Fibroblast of skin of right quadriceps (primary cell): ENCODE measurements at regions not wholly inside any gene's neighbourhood (a gene's known extent, or its start where the extent isn't known, plus 50 kb on each side); places are given as distances from the start of the nearest gene placed in this dataset.
A peak's percentile ranks its signal among the peaks of the same experiment; 100 is the strongest.
"Not testable (repeated sequence)": the region's sequence is repeated elsewhere in the genome, so short reads cannot be mapped to it uniquely, and the experiment has no call there.

Experiments
- DNase-seq: peaks from one replicate; pipeline ENCODE4 v3.0.0-alpha.2; 2013

DNA sequence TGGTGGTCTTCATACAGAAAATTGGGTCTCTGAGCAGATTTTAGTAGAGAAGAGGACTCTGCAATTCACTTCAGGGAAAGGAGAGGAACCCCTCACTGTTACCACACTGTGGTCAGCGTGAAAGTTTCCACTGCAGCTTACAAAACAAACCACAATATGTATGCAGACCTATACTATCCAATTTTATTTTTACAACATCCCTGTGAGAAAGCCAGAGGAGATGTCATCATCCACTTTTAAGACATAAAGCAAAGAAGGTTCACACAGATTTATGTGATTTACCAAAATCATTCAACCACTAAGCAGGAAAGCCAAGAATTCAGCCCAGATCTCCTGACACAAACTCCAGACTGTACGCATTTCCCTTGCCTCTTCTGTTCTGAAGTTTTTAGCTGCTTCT lies 442.4 kb downstream of the FRK start:
- DNase-seq = peak; percentile 88

DNA sequence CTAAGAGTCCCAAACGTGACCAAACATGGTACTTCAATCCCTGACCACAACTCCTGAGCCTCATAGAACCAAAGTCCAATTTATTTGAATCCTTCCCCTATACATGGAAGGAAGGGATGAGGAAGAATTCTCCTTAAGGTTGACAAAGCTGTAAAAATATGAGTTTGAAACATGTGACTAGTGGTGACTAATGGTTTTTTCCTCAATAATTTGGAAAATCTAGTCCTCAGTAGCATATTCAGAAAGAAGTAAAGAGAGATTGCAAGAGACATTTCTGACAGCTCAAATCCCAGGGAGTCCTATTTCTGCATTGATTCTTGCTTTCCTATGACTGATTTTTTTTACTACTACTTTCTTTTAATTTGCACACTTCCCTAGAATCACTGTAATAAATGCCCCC lies 443.7 kb downstream of the FRK start:
- DNase-seq = peak; percentile 32

- DNase-seq = peak; percentile 99
These were observed 447.2 kb downstream of the FRK start for GRCh38 chr6:115613488-115613887.

DNA sequence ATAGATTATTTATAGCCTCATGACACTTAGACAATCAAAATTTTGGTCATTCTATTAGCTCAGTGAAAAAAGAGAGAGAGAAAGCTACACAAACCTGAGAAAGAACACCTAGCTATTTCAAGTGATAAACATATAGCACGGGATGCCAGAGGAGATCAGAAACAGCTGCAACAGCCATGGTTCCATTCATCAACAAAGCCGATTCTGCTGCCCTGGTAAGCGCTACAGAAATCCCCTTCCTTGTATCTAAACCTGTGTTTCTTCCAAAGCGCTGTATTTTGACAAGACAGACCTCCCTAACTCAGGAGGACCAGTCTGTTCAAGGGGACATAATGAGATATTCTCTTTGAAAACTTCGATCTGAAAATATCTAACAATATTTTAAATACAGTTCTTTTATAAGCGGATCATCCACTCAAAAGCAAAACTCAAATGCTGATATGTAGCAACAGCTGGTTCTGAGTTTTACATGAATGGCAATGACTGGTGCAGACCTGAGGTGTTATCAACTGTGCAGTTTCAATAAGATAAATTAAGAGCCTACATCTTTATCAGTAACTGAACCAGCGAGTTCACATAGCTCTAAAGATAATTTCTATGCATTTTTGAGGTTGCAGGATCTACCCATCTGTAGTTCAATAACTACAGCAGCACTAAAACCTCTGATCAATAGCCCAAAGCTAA lies 447.8 kb downstream of the FRK start:
- DNase-seq = no peak

DNA sequence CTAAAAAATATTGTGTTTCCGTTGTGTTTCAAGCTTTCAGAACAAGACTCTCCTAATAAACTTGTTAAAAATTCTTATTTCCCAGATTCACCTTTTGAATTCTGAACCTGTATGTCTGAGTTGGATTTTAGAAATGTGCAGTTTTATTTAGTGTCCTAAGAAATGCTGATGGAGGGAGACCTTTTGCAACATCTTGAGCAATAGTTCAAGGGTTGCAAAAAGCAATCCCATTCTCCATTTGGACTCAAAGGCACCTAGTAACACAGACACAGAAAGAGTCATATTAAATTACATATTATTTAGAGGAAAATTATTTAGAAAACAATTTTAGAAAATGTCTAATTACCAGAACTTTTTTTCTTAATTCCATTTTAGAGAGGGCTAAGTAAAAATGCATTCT lies 448.5 kb downstream of the FRK start:
- no peak for DNase-seq

GRCh38 chr6:115610696-115611095 lies 450.0 kb downstream of the FRK start:
- DNase-seq = no peak

GRCh38 chr6:115609111-115609510 lies 451.6 kb downstream of the FRK start:
- no peak for DNase-seq

DNA sequence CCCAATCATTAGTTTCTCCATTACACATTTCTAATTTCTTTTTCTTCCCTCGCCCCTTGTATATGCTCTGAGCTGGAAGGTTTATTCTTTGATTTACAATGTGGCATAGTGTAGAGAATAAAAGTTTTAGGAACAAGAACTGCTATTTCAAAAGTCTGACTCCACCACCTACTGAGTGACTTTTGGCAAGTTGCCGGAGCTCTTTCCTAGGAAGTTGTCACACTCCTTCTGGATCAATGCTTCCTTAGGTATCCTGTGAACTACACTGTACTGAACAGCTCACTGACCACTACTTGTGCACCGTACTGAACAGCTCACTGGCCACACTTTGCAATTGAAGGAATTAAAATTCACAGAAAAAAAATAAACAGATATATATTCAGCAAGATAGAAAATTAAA lies 458.2 kb downstream of the FRK start:
- DNase-seq = no peak

- no peak for DNase-seq
These were observed 459.2 kb downstream of the FRK start for GRCh38 chr6:115601509-115601908.

- no peak for DNase-seq
These were observed 459.6 kb downstream of the FRK start for GRCh38 chr6:115601064-115601463.

DNA sequence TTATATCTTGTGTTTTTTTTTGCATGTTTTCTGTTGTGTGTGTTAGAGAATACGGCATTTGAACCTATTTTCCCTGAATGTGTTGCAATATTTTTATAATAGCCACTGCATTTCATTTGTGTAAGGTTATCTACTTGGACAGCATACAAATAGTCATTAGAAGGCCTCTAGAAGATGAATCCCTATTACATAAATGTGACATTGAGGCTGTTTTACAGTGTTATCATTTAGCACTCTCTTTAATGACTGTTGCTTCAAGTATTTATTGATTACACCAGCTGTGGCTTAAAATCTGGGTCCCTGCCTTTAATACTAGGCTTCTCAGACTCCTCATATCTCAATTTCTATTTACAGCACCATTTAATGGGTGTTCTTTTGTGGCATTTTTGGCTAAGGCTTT lies 465.8 kb downstream of the FRK start:
- no peak for DNase-seq

- DNase-seq = peak; percentile 59
These were observed 468.7 kb downstream of the FRK start for GRCh38 chr6:115592025-115592424.

DNA sequence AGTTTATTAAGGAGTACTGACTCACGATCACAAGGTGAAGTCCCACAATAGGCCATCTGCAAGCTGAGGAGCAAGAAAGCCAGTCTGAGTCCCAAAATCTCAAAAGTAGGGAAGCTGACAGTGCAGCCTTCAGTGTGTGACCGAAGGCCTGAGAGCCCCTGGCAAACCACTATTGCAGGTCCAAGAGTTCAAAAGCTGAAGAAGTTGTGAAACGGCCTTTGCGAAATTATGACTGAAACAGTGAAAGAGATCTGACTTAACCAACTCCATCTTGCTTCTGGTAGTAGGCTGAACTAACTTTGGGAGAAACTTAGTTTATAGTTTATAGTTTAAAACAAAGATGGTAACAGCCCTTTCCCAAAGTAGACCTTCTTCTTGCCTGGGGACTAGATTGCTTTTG lies 471.6 kb downstream of the FRK start:
- DNase-seq = not testable (repeated sequence)

DNA sequence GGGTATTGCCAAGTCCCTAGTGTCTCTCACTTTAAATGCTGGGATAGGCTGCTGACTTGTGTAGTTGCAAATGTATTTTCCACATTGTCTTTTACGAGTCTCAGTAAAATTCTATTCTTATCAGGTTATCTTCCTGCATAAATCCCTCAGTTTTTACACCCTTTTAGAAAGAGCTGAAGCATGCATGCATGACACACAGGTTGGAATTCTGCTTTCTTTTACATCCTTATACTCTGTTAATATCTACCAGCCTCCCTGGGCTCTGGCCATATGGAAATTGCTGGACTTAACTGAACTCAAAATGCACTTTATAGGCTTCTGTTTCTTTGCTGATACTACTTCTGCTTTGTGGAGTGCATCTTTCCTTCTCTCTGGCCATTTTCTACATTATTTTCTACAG lies 477.4 kb downstream of the FRK start:
- DNase-seq = no peak

DNA sequence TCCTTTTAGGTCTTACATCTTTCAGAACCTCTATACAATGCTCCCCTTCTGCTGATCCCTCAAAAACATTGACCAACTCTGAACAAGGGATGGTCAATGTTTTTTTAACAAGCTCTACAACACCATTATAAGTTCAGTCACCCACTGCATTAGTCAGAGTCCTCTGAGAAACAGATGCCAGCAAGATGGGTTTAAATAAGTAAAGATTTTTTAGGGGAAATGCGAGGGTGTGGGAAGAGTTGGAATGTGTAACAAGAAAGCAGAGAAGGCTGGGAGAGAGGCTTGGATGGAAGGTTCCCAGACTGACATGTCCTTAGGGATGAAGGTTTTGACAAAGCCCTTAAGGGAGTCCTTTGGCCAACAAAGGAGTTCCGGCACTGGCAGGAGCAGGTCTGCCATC lies 478.3 kb downstream of the FRK start:
- DNase-seq = no peak

DNA sequence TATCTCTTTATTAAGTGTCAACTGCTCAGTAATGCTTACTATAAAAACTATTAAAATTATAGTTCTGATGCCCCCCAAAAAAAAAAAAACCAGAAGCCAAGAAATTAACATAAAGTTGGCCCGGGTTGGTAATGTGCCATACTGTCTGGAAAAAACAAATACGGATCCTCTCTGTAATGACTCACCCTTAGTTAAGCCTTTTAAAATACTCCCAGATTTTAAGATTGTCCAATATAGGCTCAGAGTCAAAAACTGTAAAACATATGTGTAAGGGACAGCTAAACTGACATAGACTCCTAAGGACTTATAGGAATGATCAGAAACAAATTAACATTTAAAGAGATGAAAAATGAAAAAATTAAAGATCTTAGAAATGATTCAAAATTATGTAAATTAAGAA lies 481.1 kb downstream of the FRK start:
- not testable (repeated sequence) for DNase-seq

GRCh38 chr6:115577270-115577669 lies 483.4 kb downstream of the FRK start:
- no peak for DNase-seq

DNA sequence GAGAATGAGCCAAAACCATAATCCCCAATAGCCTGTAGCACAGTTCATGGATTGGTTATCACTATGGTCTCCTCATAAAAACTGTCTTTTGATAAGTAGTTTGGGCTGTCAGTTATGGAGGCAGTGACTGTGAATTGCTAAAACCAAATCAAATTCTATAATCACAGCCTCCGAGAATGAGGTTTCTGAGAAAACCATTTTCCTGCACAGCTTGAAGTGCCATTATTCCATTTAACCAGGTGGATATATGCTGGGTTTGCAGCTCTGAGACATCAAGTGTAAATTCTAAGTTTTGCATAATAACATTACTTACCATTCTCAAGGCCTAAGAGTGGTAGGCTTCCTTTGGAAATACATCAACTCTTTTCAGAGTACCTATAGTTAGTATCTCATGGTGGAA lies 485.4 kb downstream of the FRK start:
- no peak for DNase-seq

DNA sequence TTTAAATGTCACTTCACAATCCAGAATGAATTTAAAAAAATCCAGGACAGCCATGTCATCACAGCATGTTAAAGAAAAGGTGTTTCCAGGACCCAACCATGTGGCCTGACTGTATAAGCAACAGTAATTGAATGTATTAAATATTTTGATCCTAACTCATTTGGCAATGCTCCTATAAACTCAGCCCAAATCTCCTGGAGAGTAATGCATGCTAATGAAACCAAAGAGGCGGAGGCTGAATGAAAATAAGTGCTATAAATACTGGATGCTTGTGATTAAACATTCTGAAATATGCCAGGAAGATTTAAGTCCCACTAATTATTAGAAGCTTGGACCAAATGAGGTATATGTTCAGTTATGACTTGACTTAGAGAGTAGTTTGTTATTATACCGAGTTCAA lies 486.8 kb downstream of the FRK start:
- DNase-seq = peak; percentile 46

DNA sequence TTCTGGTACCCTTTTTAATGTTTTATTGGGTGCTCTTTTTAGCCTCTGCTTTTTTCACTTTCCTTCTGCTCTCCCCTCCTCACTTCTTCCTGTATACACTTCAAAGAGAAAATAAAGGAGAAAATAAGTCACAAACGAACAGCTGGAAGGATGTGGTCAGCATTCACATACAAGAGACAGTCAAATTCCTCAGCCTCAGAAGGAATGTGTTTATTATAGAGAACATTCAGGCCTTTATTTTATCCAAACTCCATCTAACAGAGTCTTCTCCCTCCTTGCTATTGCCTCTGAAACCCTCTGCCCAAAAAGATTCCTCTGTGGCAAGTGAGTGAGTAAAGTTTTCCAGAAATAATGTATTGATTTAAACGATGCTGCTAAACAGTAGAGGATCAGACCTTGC lies 490.4 kb downstream of the FRK start:
- DNase-seq = peak; percentile 50

GRCh38 chr6:115554060-115554459 lies 506.6 kb downstream of the FRK start:
- DNase-seq = no peak

GRCh38 chr6:115551527-115551926 lies 509.2 kb downstream of the FRK start:
- DNase-seq = no peak

- DNase-seq = no peak
These were observed 515.1 kb downstream of the FRK start for GRCh38 chr6:115545672-115545986.

- no peak for DNase-seq
These were observed 515.7 kb downstream of the FRK start for GRCh38 chr6:115544765-115545671.
